Muscle of leg (tissue), 3 donors: ENCODE measurements at regions not wholly inside any gene's neighbourhood (a gene's known extent, or its start where the extent isn't known, plus 50 kb on each side); places are given as distances from the start of the nearest gene placed in this dataset.
"Not testable (repeated sequence)": the region's sequence is repeated elsewhere in the genome, so short reads cannot be mapped to it uniquely, and the experiment has no call there.

ENCODE experiments used
- DNase-seq: peaks from one replicate; pipeline ENCODE4 v3.0.0; 2013
- H3K27ac ChIP-seq: one replicate; pipeline ENCODE4 v1.5.1; 2013; ENCODE audit warnings: mild to moderate bottlenecking, low read length, control low read depth
- H3K27me3 ChIP-seq: one replicate; pipeline ENCODE4 v1.6.1; 2013; ENCODE audit warnings: low read length; ENCODE audit not compliant: control insufficient read depth, insufficient read depth
- H3K36me3 ChIP-seq: one replicate; pipeline ENCODE4 v1.6.1; 2013; ENCODE audit warnings: low read length; ENCODE audit not compliant: control insufficient read depth, insufficient read depth
- H3K4me1 ChIP-seq: one replicate; pipeline ENCODE4 v1.6.1; 2013; ENCODE audit warnings: low read length; ENCODE audit not compliant: control insufficient read depth, insufficient read depth
- H3K4me3 ChIP-seq: one replicate; pipeline ENCODE4 v1.5.1; 2013; ENCODE audit warnings: low read length, control low read depth
- H3K9me3 ChIP-seq: replicated peaks from 2 replicates; pipeline ENCODE4 v1.6.1; 2013; ENCODE audit warnings: low read depth, low read length; ENCODE audit not compliant: control insufficient read depth
- WGBS: methylation state at CpG from one replicate; pipeline ENCODE4 v1.1.5; 2013; ENCODE audit warnings: missing lambda C conversion rate; ENCODE audit not compliant: insufficient coverage; 5-methylcytosine and 5-hydroxymethylcytosine counted together

DNA sequence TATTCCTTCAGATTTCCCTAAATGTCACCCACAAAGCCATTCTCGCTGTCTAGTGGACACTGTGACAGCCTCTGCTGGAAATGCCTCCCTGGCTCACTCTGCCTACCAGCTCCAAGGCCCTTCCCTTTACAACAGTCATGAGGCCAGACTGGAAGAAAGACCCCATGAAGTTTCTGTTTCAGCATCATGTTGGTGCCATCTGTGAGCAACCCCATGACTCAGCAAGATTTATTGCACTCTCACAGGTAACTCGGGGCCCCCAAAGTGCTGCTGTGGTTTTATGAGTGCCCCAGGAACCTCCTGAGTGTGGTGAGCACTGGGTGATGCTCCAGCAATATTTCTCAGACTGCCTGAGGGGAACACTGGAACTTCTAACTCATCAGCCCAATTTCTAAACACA lies 218.6 kb downstream of the ZNF33B start:
- no CpG with 5 or more reads among the region's 2 CpGs for WGBS
- Histone ChIP-seq H3K27me3 (no peaks in the 10 kb centered on the region), H3K9me3 (peaks cover 31% of the 10 kb centered on the region), H3K36me3 (no peaks in the 10 kb centered on the region), H3K27ac (no peak overlapping the region), H3K4me3 (no peak overlapping the region), H3K4me1 (no peaks in the 10 kb centered on the region)
- no peak for DNase-seq

- Histone ChIP-seq H3K4me1 (no peaks in the 10 kb centered on the region), H3K27ac (no peak overlapping the region), H3K27me3 (no peaks in the 10 kb centered on the region), H3K9me3 (peaks cover 33% of the 10 kb centered on the region), H3K4me3 (no peak overlapping the region), H3K36me3 (no peaks in the 10 kb centered on the region)
- WGBS, result 94% methylated on average over 2 of the region's 7 CpGs
- no peak for DNase-seq
These were observed 257.3 kb downstream of the ZNF33B start for GRCh38 chr10:42380926-42381547.

DNA sequence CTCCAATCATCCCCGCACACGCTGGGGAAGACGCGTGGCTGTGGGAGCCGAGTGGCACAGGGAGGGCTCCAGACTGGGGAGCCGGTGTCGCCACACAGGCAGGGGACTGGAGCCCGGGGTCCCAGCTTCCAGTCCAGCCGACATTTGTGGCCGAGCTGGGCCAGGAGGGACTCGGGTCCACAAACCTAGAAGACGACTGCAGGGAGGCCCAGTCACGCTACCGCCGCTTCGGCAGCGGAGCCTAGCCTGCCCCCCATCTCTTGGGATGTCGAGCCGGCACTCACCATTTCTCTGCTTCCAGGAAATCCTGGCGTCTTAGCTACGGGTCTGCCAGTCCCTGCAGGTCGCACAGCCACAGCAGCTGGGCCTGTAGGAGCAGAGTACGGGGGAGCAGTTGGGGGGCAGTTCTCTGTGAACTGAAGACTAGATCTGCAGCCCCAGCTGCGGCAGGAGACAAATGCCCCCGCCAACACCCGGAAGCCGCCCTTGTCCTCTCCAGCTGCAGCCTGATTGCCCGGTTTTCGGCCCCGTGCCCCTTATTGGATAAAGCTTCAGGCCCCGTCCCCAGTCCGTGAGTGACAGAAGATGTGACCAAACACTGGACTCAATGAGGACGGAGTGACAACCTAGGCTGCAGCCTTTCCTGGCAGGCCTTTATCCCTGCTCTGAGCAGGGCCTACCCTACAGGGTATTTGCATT lies 270.7 kb downstream of the ZNF33B start:
- WGBS, result 9% methylated on average over 31 of the region's 33 CpGs
- Histone ChIP-seq H3K4me3 (peak overlapping the region; percentile 48), H3K4me1 (no peaks in the 10 kb centered on the region), H3K27ac (no peak overlapping the region), H3K36me3 (no peaks in the 10 kb centered on the region), H3K9me3 (peaks cover 31% of the 10 kb centered on the region), H3K27me3 (no peaks in the 10 kb centered on the region)
- peak; percentile 95 for DNase-seq

DNA sequence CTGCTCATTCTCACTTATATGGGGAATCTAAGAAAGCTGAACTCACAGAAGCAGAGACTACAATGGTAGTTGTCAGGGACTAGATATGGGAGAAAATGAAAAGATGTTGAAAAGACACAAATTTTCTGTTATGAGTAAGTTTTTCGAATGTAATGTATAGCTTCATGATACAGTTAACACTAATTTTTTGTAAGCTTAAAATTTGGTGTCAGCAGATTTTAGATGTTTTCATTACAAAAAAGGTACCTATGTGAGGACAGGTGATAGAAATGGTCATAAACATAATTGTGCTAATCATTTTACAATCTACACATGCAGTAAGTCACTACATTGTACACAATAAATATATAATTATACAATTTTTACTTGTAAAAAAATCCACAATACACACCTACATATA lies 286.6 kb downstream of the ZNF33B start:
- DNase-seq, result no peak
- no peak overlapping the region for H3K27ac ChIP-seq
- no peaks in the 10 kb centered on the region for H3K4me1 ChIP-seq
- H3K27me3 ChIP-seq, result no peaks in the 10 kb centered on the region
- peaks cover 6% of the 10 kb centered on the region for H3K9me3 ChIP-seq
- WGBS, result no CpG with 5 or more reads among the region's 1 CpG
- no peak overlapping the region for H3K4me3 ChIP-seq
- no peaks in the 10 kb centered on the region for H3K36me3 ChIP-seq

GRCh38 chr10:42336593-42337337 lies 301.6 kb downstream of the ZNF33B start:
- H3K4me3 ChIP-seq, DNase-seq, H3K27ac ChIP-seq, H3K36me3 ChIP-seq, H3K4me1 ChIP-seq, H3K27me3 ChIP-seq: not testable (repeated sequence)
- no CpG with 5 or more reads among the region's 6 CpGs for WGBS
- H3K9me3 ChIP-seq, result peaks cover 16% of the 10 kb centered on the region

- H3K4me1 ChIP-seq, H3K27me3 ChIP-seq, H3K36me3 ChIP-seq, DNase-seq, H3K27ac ChIP-seq, H3K4me3 ChIP-seq: not testable (repeated sequence)
- H3K9me3 ChIP-seq, result peaks cover 15% of the 10 kb centered on the region
- WGBS, result no CpG with 5 or more reads among the region's 2 CpGs
These were observed 302.6 kb downstream of the ZNF33B start for GRCh38 chr10:42335653-42336296.

- no peaks in the 10 kb centered on the region for H3K4me1 ChIP-seq
- WGBS, result 73% methylated on average over 10 of the region's 10 CpGs
- H3K9me3 ChIP-seq, result peaks cover 63% of the 10 kb centered on the region
- peak; percentile 27 for DNase-seq
- no peak overlapping the region for H3K4me3 ChIP-seq
- H3K27ac ChIP-seq, result no peak overlapping the region
- no peaks in the 10 kb centered on the region for H3K36me3 ChIP-seq
- no peaks in the 10 kb centered on the region for H3K27me3 ChIP-seq
These were observed 334.0 kb downstream of the ZNF33B start for GRCh38 chr10:42304341-42304740.

DNA sequence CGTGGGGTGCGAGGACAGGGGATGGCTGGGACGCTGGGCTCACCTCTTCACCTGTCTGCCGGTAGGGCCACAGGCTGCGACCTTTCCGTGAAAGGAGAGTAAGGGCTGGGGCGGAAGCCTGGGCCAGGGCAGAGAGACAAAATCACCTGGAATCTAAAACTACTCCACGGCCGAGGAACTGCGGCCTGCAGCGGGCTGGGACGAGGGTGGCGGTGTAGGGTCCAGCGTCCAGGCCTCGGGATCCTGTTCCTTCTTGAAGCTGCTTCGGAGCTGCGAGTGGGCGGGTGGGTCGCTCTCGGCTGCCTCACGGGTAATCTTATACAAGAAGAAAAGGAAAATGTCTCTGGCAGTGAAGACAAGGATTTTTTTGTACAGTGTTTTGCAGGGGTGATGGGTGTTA lies 356.5 kb downstream of the ZNF33B start:
- 84% methylated on average over 19 of the region's 21 CpGs for WGBS
- not testable (repeated sequence) for H3K4me3 ChIP-seq, DNase-seq, H3K4me1 ChIP-seq, H3K27ac ChIP-seq, H3K9me3 ChIP-seq, H3K36me3 ChIP-seq, H3K27me3 ChIP-seq

- H3K36me3 ChIP-seq, H3K4me3 ChIP-seq, H3K9me3 ChIP-seq, H3K4me1 ChIP-seq, H3K27me3 ChIP-seq, DNase-seq, H3K27ac ChIP-seq: not testable (repeated sequence)
- no CpG with 5 or more reads among the region's 4 CpGs for WGBS
These were observed 368.6 kb downstream of the ZNF33B start for GRCh38 chr10:42269788-42270187.

DNA sequence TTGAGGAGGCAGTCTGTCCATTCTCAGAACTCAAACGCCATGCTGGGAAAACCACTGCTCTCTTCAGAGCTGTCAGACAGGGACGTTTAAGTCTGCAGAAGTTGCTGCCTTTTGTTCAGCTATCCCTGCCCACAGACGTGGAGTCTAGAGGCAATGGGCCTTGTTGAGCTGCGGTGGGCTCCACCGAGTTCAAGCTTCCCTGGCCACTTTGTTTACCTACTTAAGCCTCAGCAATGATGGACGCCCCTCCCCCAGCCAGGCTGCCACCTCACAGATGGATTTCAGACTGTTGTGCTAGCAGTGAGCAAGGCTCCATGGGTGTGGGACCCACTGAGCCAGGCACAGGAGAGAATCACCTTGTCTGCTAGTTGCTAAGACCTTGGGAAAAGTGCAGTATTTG lies 375.1 kb downstream of the ZNF33B start:
- H3K9me3 ChIP-seq, H3K4me3 ChIP-seq, H3K4me1 ChIP-seq, H3K27ac ChIP-seq, DNase-seq, H3K27me3 ChIP-seq, H3K36me3 ChIP-seq: not testable (repeated sequence)
- 50% methylated on average over 1 of the region's 6 CpGs for WGBS
